Activated T-cell treated with anti-CD3 and anti-CD28 coated beads for 48 hours (primary cell): ENCODE measurements at regions not wholly inside any gene's neighbourhood (a gene's known extent, or its start where the extent isn't known, plus 50 kb on each side); places are given as distances from the start of the nearest gene placed in this dataset.

Experiments used
- DNase-seq: peaks from one replicate; pipeline ENCODE4 v3.0.0-alpha.2; 2020; ENCODE audit warnings: low read depth

DNA sequence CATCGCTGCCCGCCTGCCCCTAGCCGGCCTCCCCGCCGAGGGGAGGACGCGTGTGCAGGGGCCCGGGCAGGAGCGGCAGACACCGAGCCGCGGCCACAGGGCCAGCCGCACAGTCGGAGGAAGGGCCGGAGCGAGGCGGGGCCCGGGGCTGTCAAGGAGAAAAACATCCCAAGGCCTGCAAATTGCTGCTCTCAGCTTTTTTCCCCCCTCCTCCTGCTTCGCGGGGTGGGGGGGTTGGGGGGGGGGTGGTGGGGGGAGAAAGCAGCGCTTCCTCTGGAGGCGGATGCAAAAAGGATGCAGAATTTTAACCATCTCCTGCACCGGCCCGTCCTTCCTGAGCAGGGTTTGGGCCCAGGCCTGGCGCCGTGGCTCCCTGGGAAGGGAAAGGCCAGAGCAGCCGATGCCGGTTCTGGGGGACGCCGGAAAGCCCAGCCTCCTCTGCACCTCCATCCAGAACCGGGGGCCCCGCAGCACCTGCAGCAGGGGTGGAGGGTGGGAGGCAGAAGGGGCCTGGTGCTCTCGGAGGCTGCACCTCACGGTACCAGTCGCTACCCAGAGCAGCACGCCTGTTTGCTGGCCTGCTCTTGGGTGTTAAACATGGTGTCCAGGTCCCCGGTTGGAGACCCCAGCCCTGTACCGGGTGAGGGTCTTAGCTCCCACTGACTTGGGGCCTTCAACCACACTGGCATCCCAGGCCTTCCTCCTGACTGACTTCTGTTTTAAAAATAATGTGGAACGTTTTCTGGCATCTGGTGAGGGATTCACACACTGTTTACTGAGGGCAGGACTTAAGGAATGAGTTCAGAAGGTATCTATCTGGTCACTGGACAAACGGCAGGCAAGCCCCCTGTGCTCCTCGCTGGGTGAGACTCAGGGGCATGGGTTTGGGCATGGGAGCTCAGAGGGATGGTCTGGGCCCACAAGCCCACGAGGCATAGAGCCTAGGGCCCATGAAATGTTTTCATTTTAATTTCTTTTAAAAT, 77.4 kb upstream of the WNT7B start:
- DNase-seq, result no peak

DNA sequence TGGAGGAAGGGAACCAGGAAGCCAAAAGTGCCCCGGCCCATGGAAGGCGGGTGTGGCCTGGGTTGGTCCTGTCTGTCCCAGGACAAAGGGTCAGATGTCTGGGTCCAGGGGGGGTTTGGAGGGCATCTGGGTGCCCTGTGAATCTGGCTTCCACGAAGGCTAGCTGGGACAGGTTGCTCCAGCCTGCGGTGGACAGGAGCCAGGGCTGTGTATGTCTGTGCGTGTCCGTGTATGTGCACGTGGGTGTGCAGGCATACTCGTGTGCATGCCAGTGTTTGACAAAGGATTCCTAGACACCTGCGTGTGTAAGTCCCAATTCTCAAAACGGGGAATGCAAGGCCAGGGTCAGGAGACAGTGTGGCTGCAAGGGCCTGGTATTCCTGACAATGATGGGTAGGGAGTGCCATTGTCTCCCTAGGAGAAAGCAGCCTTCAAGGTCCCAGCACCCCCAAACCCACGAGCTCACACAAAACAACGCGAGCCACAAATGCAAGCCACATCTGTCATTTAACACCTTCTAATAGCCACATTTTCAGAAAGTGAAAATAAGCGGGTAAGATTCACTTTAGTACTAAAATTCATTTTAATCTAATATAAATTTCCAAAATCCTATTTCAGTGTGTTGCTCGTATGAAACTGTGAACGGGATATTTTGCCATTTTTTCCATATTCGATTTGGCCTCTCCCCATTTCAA, 78.4 kb upstream of the WNT7B start:
- DNase-seq, result no peak

DNA sequence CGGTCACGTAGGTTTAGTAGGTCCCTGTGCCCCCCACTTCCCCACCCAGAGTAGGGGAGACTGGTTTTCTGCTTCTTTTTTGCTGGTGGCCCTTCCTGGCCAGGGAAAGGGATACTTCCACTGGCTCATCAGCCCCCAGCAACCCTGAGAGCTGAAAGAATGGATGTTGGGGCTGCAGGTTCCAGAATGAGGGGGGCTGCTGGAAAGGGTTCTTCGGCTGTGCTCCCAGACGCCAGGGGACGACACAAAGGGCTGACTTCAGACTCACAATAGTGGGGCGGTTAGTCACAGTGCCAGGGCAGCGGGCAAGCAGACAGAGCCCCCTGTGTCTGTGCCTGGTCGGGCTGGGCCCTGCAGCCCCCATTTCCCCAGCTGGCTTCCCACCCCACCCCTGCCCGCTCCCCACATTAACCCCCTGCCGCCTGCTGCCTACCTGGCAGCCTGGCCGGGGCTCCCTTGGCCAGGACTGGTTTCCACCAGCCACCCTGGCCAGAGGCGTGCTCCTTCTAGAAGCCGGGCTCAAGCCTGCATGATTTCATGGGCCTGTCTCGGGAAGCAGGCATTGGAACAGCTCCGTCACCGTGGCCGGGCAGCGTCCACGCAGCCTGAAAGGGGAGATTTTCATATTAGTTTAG, 79.1 kb upstream of the WNT7B start:
- DNase-seq, result no peak

DNA sequence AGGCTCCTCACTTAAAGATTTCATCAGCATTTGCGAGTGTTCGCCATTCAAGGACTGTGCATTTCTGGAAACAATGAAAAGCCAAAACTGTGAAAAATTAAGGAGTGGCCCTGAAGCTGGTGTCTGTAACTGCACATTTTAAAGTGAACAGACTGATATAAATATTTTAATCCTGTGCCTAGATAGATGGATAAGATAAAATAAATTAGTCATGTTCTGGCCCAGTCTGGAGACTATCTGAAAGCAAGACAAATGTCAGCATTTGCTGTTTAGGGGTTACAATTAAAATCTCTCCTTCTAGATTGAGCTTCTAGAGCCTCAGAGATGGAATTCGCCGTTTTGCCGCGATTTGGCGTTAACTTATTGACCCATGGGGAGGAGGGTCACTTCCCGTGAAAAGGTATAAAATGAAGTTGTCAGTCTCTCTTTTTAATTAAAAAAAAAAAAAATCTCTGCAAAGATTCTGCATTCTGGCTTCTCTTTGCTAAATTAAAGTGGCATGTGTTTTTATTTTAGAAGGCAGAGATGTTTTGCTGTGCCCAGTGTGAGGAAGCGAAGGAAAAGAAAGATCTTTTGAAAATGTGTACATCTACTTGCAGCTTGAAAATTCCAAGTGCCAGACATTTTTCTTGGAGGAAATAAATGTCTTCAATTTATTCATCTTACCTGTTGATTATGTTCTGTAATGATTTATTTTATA, 79.7 kb upstream of the WNT7B start:
- no peak for DNase-seq

DNA sequence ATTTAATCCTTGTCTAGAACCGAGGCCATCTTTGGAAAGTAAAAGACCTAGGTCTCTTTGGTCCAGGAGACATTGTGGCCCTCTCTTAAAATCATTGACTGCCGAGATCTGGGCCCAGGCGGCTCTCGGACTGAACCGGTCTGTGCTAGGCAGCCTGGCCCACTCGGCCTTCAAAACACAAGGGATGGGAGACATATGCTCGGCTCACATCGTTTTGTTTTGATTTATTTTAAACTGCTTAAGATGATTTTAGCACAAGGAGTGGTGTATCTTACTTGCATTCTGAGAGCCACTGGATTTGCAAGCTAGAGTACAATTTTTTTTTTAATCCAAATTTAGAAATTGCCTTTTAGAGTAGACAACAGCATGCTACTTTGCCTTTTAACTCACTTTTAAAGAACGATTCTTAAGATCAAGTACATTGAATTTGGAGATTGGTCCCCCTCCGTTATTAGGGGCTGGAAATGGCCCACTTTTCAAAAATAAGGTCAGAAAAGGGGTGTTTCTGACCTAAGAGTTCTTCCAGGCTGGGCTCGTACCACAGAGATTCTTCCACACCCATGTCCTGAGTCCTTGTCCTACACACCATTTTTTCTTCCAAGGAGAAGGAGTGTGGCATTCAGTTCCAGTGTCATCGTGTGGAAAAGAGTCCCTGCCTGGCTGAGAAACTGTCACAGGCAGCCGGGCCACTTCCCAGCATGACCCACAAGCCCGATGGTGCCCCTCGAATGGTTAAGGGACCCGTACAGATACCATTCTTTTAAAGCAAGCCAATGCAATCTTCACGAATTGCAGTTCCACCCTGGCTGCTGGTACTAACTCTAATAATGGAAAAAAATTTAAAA, 80.5 kb upstream of the WNT7B start:
- DNase-seq, result no peak

DNA sequence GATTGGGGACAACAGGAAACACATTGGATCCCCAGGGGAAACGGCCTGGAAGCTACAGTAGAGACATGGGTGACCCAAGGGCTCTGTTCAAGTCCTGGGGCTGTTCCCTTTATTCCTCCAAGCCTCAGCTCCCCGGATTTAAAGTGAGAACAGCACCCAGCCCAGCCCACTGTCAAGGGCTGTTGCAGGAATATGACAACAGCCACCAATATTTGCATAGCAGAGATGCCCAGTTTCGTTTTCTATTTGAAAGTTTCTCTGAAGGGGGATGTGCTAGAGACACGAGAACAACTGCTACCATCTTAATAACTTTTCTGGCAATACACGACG, 81.1 kb upstream of the WNT7B start:
- DNase-seq, result no peak

DNA sequence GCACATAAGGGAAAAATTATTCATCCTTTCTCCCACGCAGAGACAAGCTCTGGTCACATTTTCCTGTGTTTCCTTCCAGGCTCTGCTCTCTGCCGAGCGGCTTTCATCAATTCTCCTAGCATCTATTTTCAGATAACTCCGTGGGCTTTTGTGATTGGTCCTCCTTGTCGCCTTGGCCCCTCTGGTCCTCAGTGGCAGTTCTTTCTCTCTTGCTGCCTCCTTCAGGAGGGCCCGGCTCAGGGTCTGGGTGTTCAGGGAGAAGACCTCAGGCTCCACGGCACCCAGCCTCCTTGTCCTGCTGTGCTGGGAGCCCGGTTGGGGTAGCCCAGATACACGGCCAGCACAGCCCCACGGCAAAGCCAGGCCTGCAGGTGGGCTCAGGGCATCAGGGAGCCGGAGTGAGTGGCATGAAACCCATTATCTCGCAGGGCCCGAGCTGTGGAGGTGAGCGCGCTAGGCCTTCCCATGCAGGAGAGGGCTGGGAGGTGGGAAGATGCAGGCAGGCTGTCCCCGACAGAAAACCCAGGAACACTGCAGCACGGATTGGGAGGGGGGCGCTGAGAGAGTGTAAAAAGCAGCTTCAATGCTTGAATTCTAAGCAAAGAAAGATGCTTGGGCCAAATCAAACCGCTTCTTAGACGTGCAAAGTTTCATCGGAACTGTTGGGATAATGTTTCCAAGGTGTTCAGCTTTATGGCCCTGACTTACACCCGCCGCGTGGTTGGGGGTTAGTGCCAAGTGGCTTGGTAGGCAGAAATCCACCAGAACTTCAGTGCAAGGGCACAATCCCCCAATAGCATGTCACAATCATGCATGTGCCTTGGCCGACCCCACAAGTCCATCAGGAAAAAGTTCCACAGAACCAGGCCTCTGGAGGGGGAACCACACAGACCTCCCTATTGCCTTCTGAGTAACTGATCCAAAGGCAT, 81.9 kb upstream of the WNT7B start:
- no peak for DNase-seq

DNA sequence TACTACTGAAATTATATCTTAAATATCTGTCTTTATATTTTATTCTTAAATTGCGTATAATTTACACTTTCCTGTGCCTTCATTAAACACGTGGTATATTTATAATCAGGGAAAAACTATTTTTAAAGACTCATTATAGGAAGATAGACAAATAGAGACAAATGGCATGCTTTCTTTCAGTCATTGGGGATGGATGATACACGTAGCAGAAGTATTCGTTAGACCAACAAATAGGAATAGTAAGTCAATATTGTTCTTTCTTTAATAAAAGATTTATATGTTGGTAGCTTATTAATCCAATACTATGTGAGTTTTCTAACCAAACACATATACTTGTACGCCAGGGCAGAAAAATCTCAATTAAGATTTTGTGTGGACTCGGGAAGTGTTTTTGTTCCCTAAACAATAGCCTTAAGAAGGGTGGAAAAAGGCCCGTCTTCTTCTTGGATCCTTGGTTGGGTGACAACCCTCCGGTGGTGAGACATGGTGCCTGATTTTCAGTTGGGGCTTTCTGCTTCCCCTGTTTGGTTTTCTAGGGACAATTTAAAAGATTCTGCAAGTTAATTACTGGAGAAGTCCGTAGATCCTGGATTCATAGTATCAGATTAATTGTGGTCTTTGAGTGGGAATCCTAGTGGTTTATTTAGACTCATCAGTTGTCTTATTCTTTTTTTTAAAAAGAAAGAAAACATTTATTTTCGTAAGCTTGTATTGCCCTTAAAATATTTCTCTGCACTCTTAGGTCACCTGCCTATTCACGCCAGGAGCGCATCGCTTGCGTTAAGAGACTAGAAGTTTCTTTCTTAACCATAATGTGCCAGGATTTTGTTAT, 83.5 kb upstream of the WNT7B start:
- no peak for DNase-seq

DNA sequence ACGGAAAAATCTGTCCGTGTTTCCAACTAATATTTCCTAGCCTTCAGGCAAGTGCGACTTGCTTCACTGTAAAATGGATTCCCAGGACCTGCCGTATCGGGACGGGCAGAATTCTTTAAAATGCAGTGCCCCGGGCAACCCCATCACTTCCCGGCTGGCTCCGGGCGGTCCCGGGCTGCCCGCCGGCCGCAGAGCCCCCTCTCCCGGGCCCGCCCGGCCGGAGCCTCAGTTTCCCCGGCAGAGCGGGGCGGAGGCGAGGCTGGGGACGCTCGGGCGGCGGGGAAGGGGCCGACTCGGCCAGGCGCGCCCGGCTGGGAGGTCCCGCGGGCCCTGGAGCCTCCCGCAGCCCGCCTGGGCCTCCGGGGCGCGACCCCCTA, 84.2 kb upstream of the WNT7B start:
- DNase-seq, result no peak

DNA sequence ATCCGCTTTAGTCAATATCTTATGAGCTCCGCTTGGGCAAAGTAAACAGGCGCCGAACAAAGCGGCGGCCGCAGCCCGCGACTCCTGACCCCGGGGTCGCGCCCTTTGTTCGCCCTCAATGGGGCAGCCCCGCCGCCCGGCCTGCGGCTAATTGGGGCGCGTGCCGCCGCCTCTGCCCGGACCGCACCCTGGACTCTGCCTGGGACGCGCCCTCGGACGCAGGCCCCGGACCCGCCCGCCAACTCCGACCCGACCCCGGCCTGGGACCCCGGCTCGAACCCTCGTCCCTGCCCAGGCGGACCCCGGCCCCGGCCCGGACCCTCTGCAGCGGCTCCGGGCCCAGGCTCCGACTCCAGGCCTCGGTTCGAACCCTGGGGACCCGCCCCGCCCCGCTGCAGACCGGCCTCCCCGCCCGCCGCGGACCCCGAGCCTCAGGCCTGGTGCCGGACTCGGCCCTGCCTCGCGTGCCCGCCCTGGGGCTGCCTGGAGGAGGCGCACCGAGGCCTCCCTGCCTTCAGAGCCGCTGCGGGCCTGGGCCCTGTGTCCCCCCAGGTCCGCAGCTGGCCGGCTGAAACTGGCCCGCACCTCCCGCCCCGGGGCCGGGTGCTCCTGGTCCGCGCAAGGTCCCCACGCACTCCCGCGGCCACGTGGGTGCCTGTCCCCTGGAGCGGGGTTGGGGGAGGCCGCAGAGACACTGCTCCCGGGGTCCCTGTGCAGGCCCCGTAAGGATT, 84.7 kb upstream of the WNT7B start:
- no peak for DNase-seq

DNA sequence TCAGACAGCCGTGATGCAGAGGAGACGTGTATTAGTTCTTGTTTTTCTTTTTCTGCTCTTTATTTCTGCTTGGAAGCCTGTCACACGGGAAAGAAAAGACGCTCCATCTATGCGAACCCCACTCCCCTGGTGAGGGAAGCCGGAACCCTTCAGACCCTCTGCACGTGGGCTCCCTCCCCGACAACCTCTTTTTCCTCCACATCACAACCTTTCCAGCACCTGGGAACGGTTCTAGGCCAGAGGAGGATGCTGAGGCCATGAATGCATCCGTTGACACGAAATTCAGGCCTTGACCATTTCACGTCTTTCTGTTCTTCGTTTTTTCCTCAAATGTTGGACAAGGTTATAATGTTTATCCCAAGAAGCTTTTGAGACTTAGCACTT, 85.3 kb upstream of the WNT7B start:
- DNase-seq, result no peak

DNA sequence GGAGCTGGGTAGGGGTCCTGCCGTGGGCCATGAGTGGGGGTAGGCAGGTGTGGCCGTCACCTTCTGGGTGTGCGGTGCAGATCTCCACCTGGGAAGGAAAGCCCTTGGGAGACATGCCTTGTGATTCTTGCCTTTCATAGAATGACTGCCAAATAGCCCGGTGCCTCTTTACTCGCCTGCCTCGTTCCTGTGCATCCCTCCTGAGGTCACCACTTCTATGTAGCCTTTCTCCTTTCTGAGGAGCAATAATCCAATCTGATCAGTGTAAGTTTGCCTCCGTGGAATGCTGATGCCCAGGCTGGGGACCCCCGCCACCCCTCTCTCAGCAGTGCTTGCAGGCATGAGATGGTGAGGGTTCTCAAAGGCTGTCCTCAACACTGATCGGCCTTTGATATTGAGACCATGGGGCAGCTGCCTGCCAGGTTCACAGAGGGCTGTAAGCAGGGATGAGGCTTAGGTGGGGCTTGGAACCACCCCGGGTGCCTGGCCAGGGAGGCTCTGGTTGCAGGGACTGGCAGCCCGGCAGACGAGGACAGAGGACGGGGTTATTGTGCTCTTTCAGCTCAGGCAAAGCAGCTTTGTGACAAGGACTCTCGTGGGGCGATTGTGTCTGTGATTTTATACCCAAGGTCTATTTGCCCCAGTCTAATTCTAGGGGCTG, 86.1 kb upstream of the WNT7B start:
- DNase-seq, result no peak

DNA sequence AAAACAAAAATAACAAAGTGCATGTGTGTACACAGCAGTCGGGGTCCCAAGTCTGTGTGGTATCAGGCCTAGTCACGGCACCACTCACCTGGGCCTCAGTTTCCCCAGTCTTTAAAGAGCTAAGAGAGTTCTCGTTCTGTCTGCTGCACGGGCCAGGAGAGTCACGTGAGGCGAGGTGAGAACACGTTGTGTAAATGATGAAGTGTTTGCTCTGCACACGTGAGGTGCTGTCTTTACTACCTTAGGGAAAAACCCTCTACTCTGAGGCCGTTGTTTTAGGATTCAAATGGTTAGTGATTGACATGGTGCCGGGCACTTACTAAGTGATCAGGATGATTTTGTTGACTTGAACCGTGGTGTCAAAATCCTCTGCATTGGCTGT, 86.5 kb upstream of the PPARA start:
- DNase-seq, result no peak

DNA sequence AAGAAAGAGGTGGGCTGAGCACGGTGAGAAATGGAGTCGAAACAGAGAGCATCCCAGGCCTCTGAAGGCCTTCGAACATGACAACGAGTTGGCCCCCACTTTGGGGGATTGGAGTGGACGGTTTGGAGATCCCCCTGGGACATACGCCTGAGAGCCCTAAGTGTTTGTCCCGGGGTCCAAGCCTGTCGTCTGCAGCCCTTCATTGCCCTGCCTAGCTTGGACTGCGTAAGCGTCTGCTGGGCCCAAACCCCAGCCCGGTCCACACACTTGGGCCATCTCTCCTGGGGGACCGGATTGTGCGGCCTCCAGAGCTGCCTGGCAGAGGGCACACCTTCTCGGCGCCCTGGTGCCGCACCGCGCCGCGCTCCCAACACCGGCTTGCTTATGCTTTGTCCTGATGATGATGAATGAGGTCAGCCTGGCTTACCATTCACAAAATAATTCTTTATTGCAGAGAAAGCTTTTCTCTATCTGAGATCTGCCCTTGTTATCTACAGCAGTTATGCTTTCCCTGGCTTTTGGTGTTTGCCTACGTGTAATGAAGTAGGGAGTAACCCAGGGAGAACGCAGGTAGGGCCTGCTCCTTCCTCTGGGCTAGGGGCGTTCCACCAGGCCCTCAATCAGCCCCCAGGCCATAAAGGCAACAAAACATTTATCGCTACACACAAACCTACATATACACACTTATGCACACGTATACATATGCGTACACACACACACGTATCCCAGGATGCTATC, 85.9 kb upstream of the PPARA start:
- no peak for DNase-seq

DNA sequence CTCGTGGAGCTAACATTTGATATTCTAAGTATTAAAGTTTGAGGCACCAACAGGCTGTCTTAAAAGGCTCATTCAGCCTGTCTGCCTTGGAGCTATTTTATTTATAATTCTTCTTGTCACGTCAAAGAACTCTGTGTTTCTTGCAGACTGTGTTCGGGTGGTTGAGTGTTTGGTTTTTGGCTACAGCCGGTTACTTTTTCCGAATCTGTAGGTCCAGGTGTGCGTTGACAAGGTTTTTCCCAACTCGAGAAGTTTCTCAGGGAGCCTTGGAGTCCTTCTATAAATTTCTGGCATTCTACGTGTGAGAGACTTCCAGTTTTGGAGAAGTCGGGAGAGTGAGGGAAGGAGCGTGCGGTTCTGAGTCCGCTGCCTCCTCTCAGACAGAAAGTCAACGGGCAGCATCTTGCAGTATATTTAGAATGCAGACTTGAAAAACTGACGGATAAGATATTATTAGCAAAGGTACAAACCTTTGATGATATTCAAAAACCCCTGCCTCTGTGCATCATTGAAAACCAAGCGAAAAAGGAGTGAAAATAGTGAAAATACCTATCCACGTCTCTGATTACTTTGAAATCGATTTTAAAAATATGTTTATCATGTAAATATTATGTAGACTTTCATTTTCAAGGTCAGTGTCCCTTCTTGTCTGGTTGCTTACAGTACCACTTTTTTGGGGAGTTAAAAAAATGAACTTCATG, 85.2 kb upstream of the PPARA start:
- DNase-seq, result no peak

DNA sequence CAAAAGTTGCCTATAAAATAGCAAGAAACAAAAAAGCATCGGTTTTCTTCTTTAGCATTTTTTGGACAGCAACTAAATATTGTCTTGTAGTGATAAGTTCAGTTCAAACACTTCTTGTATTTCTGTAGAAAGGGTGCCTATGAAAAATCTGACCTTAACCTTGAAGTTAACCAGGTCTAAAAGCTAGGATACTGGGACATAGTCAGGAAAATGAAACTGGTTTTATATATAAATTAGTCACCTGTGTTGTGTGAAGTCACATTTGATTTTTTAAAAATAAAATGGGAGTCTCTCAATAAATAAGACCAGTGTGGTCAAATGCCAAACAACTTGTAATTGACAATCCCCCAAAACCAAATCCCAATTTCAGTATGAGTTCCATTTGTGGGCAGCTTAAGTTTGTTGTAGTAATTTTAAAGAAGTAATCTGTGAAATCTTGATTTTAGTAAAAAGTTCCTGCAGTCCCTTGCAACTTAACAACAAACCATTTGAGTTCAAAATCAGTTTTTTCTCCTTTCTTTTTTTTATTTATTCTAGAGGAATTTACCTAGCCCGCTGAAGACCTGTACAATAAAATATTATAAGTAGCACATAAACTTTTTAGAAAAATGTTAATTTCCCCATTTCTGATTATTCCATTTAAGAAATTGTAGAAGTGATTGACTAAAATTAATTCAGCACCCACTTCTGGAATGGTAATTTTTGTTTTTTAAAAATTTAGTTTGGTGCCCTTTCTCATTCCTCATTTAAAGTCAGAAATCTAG, 84.5 kb upstream of the PPARA start:
- DNase-seq, result no peak
